IPS DF 6.9 (cell line): ENCODE measurements at regions not wholly inside any gene's neighbourhood (a gene's known extent, or its start where the extent isn't known, plus 50 kb on each side); places are given as distances from the start of the nearest gene placed in this dataset.

Experiments used
- DNase-seq: peaks from one replicate; pipeline ENCODE4 v3.0.0-alpha.2; 2013; ENCODE audit warnings: low read depth, low spot score
- H3K27ac ChIP-seq: one replicate; pipeline ENCODE4 v1.5.1; 2013; ENCODE audit warnings: low read length, control low read depth
- H3K27me3 ChIP-seq: 2 replicates; pipeline ENCODE4 v1.6.1; 2013; ENCODE audit warnings: mild to moderate bottlenecking, low read length; ENCODE audit not compliant: control insufficient read depth, insufficient read depth
- H3K36me3 ChIP-seq: 2 replicates; pipeline ENCODE4 v1.6.1; 2013; ENCODE audit warnings: low read length; ENCODE audit not compliant: control insufficient read depth, insufficient read depth
- H3K4me1 ChIP-seq: 2 replicates; pipeline ENCODE4 v1.6.1; 2013; ENCODE audit warnings: low read length; ENCODE audit not compliant: control insufficient read depth, insufficient read depth
- H3K4me3 ChIP-seq: 2 replicates; pipeline ENCODE4 v1.5.1; 2013; ENCODE audit warnings: mild to moderate bottlenecking, low read length
- H3K9me3 ChIP-seq: 2 replicates; pipeline ENCODE4 v1.6.1; 2013; ENCODE audit warnings: low read length, inconsistent platforms; ENCODE audit not compliant: control insufficient read depth, insufficient read depth
- WGBS: extraction: QIAGEN DNeasy Blood & Tissue Kit; methylation state at CpG from one replicate; pipeline ENCODE4 v1.1.7; 2013; ENCODE audit warnings: mixed read lengths, missing lambda C conversion rate; ENCODE audit not compliant: insufficient read length, insufficient coverage; 5-methylcytosine and 5-hydroxymethylcytosine counted together

DNA sequence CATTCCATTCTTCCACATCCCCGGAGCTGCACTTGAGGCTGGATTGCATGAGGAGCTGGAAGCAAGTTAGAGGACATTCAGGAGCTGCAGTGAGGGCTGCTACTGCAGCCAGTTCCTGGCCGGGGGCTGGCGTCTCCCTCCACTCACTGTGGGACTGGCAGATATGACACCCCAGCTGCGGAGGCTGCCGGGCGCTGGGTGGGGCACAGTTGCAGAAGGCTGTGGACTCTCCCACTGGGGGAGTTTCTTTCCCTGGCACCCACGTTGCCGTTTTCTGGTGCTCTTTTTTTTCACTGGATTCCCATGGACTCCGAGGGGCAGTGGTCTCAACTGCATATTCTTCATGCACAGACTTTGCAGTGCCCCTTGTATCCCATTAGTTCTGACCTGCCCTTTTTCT lies 351.1 kb upstream of the AJAP1 start:
- Histone ChIP-seq H3K4me3 (no peak overlapping the region), H3K27ac (no peak overlapping the region), H3K27me3 (no peaks in the 10 kb centered on the region), H3K9me3 (peaks cover 29% of the 10 kb centered on the region), H3K4me1 (no peaks in the 10 kb centered on the region), H3K36me3 (no peaks in the 10 kb centered on the region; the same call in 1 of the 2 replicates)
- DNase-seq = no peak
- WGBS = no CpG with 5 or more reads among the region's 9 CpGs

GRCh38 chr1:4305526-4306301 lies 348.7 kb upstream of the AJAP1 start:
- Histone ChIP-seq H3K36me3 (no peaks in the 10 kb centered on the region; the same call in 1 of the 2 replicates), H3K9me3 (peaks cover 32% of the 10 kb centered on the region), H3K4me3 (no peak overlapping the region), H3K27me3 (no peaks in the 10 kb centered on the region), H3K27ac (no peak overlapping the region), H3K4me1 (no peaks in the 10 kb centered on the region)
- no peak for DNase-seq
- WGBS = no CpG with 5 or more reads among the region's 6 CpGs

GRCh38 chr1:4306559-4307467 lies 347.6 kb upstream of the AJAP1 start:
- no peak for DNase-seq
- H3K36me3 ChIP-seq = no peaks in the 10 kb centered on the region; the same call in 1 of the 2 replicates
- peaks cover 32% of the 10 kb centered on the region for H3K9me3 ChIP-seq
- no CpG with 5 or more reads among the region's 8 CpGs for WGBS
- no peak overlapping the region for H3K27ac ChIP-seq
- H3K4me1 ChIP-seq = no peaks in the 10 kb centered on the region
- H3K27me3 ChIP-seq = no peaks in the 10 kb centered on the region
- H3K4me3 ChIP-seq = no peak overlapping the region

- no CpG with 5 or more reads among the region's 2 CpGs for WGBS
- no peak for DNase-seq
- H3K9me3 ChIP-seq = peaks cover 32% of the 10 kb centered on the region
- no peaks in the 10 kb centered on the region for H3K4me1 ChIP-seq
- no peaks in the 10 kb centered on the region for H3K27me3 ChIP-seq
- H3K4me3 ChIP-seq = no peak overlapping the region
- no peaks in the 10 kb centered on the region; the same call in 1 of the 2 replicates for H3K36me3 ChIP-seq
- no peak overlapping the region for H3K27ac ChIP-seq
Measured at GRCh38 chr1:4307468-4307845, 347.0 kb upstream of the AJAP1 start.

GRCh38 chr1:4307911-4308545 lies 346.4 kb upstream of the AJAP1 start:
- whole genome bisulfite sequencing = no CpG with 5 or more reads among the region's 15 CpGs
- no peaks in the 10 kb centered on the region for H3K27me3 ChIP-seq
- H3K9me3 ChIP-seq = peaks cover 29% of the 10 kb centered on the region
- no peak for DNase-seq
- no peak overlapping the region for H3K4me3 ChIP-seq
- H3K4me1 ChIP-seq = no peaks in the 10 kb centered on the region
- no peaks in the 10 kb centered on the region; the same call in 1 of the 2 replicates for H3K36me3 ChIP-seq
- no peak overlapping the region for H3K27ac ChIP-seq

- no peaks in the 10 kb centered on the region for H3K4me1 ChIP-seq
- no peak overlapping the region for H3K27ac ChIP-seq
- no peaks in the 10 kb centered on the region for H3K27me3 ChIP-seq
- no peaks in the 10 kb centered on the region; the same call in 1 of the 2 replicates for H3K36me3 ChIP-seq
- H3K9me3 ChIP-seq = peaks cover 31% of the 10 kb centered on the region
- DNase-seq = no peak
- H3K4me3 ChIP-seq = no peak overlapping the region
- WGBS = no CpG with 5 or more reads among the region's 9 CpGs
Measured at GRCh38 chr1:4308806-4309205, 345.6 kb upstream of the AJAP1 start.

DNA sequence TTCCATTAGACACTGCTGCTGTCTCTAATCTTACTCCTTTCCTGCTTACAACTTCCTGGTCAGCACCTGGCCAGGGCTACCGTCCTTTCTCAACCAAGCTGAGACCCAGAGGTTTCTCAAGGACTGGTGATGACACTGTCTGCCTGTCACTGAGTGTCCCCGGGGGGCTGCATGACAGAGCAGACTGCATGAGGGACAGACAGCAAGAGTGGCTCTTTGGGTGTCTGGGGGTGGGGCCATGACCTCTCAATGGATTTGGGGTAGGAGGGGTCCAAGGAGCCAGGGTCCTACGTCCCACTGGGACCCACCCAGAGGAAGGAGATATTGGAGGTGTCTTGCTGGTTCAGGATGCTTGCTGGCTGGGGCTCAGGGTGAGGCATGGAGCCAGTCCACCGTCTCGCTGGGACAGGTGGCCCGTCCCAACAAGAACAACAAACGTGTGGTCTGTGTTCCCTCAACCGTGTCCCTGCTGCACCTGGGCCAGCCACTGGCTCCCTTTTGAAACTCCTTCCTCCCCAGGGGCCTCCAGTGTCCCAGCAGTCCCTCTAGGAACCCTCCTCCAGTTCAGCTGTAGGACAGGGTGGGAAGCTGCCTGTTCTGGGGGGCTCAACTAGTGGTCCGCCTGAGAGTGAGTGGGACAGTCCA lies 344.6 kb upstream of the AJAP1 start:
- H3K27ac ChIP-seq = no peak overlapping the region
- no peak for DNase-seq
- H3K27me3 ChIP-seq = no peaks in the 10 kb centered on the region
- no peaks in the 10 kb centered on the region for H3K4me1 ChIP-seq
- no CpG with 5 or more reads among the region's 9 CpGs for WGBS
- peaks cover 31% of the 10 kb centered on the region for H3K9me3 ChIP-seq
- no peaks in the 10 kb centered on the region; the same call in 1 of the 2 replicates for H3K36me3 ChIP-seq
- H3K4me3 ChIP-seq = no peak overlapping the region

DNA sequence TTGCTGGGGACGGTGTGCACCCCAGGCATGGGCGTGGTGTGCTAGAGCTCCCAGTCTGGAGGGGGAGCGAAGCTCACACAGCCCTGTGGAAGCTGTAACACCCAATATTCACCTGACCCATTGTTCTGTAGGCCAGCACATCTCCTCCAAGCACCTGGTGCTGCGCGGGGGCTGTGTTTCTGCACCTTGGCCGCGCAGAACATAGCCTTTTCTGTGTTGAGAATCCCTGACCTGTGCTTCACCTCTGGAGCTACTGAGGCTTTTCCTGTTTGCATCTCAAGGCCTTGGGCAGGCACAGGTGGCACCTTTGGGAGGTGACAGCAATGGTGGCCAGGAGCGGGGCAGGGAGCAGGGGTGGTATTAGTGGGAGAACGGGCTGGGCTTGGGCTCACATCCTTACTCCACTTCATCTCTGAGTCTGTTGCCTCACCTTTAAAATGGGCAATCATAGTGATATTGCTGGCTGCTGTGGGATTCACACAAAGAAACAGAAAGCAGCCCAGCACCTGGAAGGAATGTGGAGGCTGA lies 343.9 kb upstream of the AJAP1 start:
- no CpG with 5 or more reads among the region's 9 CpGs for WGBS
- no peak for DNase-seq
- no peak overlapping the region for H3K4me3 ChIP-seq
- H3K27ac ChIP-seq = no peak overlapping the region
- H3K4me1 ChIP-seq = no peaks in the 10 kb centered on the region
- no peaks in the 10 kb centered on the region for H3K27me3 ChIP-seq
- no peaks in the 10 kb centered on the region; the same call in 1 of the 2 replicates for H3K36me3 ChIP-seq
- H3K9me3 ChIP-seq = peaks cover 32% of the 10 kb centered on the region

DNA sequence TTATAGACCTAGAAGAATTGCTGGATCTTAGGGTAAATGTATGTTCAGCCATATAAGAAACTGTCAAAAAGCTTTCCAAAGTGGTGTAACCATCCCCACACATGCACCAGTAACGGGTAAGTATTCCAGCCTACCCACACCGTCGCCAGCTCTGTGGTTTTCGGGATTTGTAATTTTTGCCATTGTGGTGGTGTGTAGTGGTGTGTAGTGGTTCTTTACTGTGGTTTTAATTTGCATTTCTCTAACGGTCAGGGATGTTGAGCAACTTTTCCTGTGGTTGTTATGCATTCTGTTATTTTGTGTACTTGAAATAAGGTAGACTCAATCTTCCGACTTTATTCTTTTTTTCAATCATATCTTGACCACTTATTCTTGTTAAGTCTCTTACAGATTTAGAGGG lies 342.4 kb upstream of the AJAP1 start:
- WGBS = no CpG with 5 or more reads among the region's 6 CpGs
- Histone ChIP-seq H3K4me1 (no peaks in the 10 kb centered on the region), H3K4me3 (no peak overlapping the region), H3K36me3 (no peaks in the 10 kb centered on the region), H3K27me3 (no peaks in the 10 kb centered on the region), H3K9me3 (peaks cover 36% of the 10 kb centered on the region), H3K27ac (no peak overlapping the region)
- DNase-seq = no peak

DNA sequence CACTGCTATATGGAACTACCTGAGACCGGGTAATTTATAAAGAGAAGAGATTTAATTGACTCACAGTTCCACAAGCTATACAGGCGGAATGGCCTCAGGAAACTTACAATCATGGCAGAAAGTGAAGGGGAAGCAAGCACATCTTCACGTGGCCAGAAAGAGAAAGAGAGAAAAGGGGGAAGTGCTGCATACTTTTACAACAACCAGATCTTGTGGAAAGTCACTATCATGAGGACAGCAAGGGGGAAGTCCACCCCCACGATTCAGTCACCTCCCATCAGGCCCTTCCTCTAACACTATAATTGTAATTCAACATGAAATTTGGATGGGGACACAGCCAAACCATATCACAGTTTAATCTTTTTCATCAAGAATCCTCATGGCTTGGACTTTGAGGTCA lies 339.2 kb upstream of the AJAP1 start:
- H3K4me1 ChIP-seq = no peaks in the 10 kb centered on the region
- no peak overlapping the region for H3K4me3 ChIP-seq
- no peaks in the 10 kb centered on the region for H3K36me3 ChIP-seq
- no peak for DNase-seq
- H3K27me3 ChIP-seq = no peaks in the 10 kb centered on the region
- WGBS = no CpG with 5 or more reads among the region's 4 CpGs
- peaks cover 30% of the 10 kb centered on the region for H3K9me3 ChIP-seq
- H3K27ac ChIP-seq = no peak overlapping the region
